BLaER1 (cell line): ENCODE measurements at regions not wholly inside any gene's neighbourhood (a gene's known extent, or its start where the extent isn't known, plus 50 kb on each side); places are given as distances from the start of the nearest gene placed in this dataset.
"Not testable (repeated sequence)": the region's sequence is repeated elsewhere in the genome, so short reads cannot be mapped to it uniquely, and the experiment has no call there.

Experiments used
- H3K27ac ChIP-seq: shearing (Covaris generic); formaldehyde crosslinking; 2 replicates; pipeline ENCODE4 v1.8.1; 2022
- H3K27me3 ChIP-seq: shearing (Covaris generic); formaldehyde crosslinking; 2 replicates; pipeline ENCODE4 v1.8.1; 2022
- H3K36me3 ChIP-seq: shearing (Covaris generic); formaldehyde crosslinking; 2 replicates; pipeline ENCODE4 v1.8.1; 2022
- H3K4me1 ChIP-seq: shearing (Covaris generic); formaldehyde crosslinking; 2 replicates; pipeline ENCODE4 v1.8.1; 2022
- H3K4me2 ChIP-seq: shearing (Covaris generic); formaldehyde crosslinking; 2 replicates; pipeline ENCODE4 v1.8.1; 2022
- H3K4me3 ChIP-seq: shearing (Covaris generic); formaldehyde crosslinking; 2 replicates; pipeline ENCODE4 v1.8.1; 2022
- H3K9ac ChIP-seq: shearing (Covaris generic); formaldehyde crosslinking; 2 replicates; pipeline ENCODE4 v1.8.1; 2022
- H3K9me3 ChIP-seq: shearing (Covaris generic); formaldehyde crosslinking; 2 replicates; pipeline ENCODE4 v1.8.1; 2022
- H4K20me1 ChIP-seq: shearing (Covaris generic); formaldehyde crosslinking; 2 replicates; pipeline ENCODE4 v1.8.1; 2022
- Cebpa-rat ChIP-seq: shearing (Covaris generic); IDR thresholded peaks from 2 replicates; pipeline ENCODE4 v1.8.1; 2022

- not testable (repeated sequence) for H3K36me3 ChIP-seq, H3K4me3 ChIP-seq, H3K9ac ChIP-seq, H4K20me1 ChIP-seq, H3K27ac ChIP-seq, H3K4me1 ChIP-seq, H3K4me2 ChIP-seq, H3K27me3 ChIP-seq, H3K9me3 ChIP-seq
These were observed 113.9 kb upstream of the ALDH3B2 start for GRCh38 chr11:67788341-67788695.

GRCh38 chr11:67787681-67788340 lies 113.4 kb upstream of the ALDH3B2 start:
- H3K36me3 ChIP-seq, H4K20me1 ChIP-seq, H3K27ac ChIP-seq, H3K27me3 ChIP-seq, H3K4me3 ChIP-seq, H3K9me3 ChIP-seq, H3K4me2 ChIP-seq, H3K9ac ChIP-seq, H3K4me1 ChIP-seq: not testable (repeated sequence)

- not testable (repeated sequence) for H3K27me3 ChIP-seq, H3K4me1 ChIP-seq, H3K27ac ChIP-seq, H3K36me3 ChIP-seq, H3K9ac ChIP-seq, H3K9me3 ChIP-seq, H4K20me1 ChIP-seq, H3K4me2 ChIP-seq, H3K4me3 ChIP-seq
These were observed 107.5 kb upstream of the ALDH3B2 start for GRCh38 chr11:67781967-67782366.

- not testable (repeated sequence) for H3K36me3 ChIP-seq, H3K27ac ChIP-seq, H3K27me3 ChIP-seq, H3K9me3 ChIP-seq, H3K4me1 ChIP-seq, H4K20me1 ChIP-seq, H3K4me3 ChIP-seq, H3K9ac ChIP-seq, H3K4me2 ChIP-seq
These were observed 107.1 kb upstream of the ALDH3B2 start for GRCh38 chr11:67781506-67781905.

GRCh38 chr11:67780056-67780455 lies 105.6 kb upstream of the ALDH3B2 start:
- Histone ChIP-seq H3K4me2 (no peak overlapping the region), H3K27ac (no peak overlapping the region), H3K4me1 (peaks cover 4% of the 10 kb centered on the region), H3K27me3 (no peaks in the 10 kb centered on the region), H3K9ac (no peak overlapping the region), H3K36me3 (no peaks in the 10 kb centered on the region), H3K9me3 (0 out of 2 replicates have a peak, but pooled peaks cover 7% of the 10 kb centered on the region), H4K20me1 (no peaks in the 10 kb centered on the region), H3K4me3 (no peak overlapping the region)
- TF ChIP-seq Cebpa-rat: peak; percentile 90

- H3K4me1 ChIP-seq: peaks cover 11% of the 10 kb centered on the region
- not testable (repeated sequence) for H3K4me2 ChIP-seq, H3K27me3 ChIP-seq, H4K20me1 ChIP-seq, H3K9ac ChIP-seq, H3K9me3 ChIP-seq, H3K4me3 ChIP-seq, H3K36me3 ChIP-seq, H3K27ac ChIP-seq
These were observed 104.9 kb upstream of the ALDH3B2 start for GRCh38 chr11:67779189-67779875.

- Histone ChIP-seq H4K20me1 (no peaks in the 10 kb centered on the region), H3K27ac (no peak overlapping the region), H3K9ac (no peak overlapping the region), H3K4me3 (no peak overlapping the region), H3K27me3 (no peaks in the 10 kb centered on the region), H3K4me2 (no peak overlapping the region), H3K36me3 (no peaks in the 10 kb centered on the region), H3K9me3 (0 out of 2 replicates have a peak, but pooled peaks cover 6% of the 10 kb centered on the region), H3K4me1 (peaks cover 23% of the 10 kb centered on the region)
- no peak for TF ChIP-seq Cebpa-rat
These were observed 102.6 kb upstream of the ALDH3B2 start for GRCh38 chr11:67776852-67777520.

- not testable (repeated sequence) for H3K27me3 ChIP-seq, H3K27ac ChIP-seq, H3K9ac ChIP-seq, H3K4me3 ChIP-seq, H3K9me3 ChIP-seq, H3K36me3 ChIP-seq, H4K20me1 ChIP-seq
- H3K4me1 ChIP-seq: peaks cover 23% of the 10 kb centered on the region
- peak overlapping the region; percentile 69 for H3K4me2 ChIP-seq
These were observed 99.8 kb upstream of the ALDH3B2 start for GRCh38 chr11:67774175-67774574.

GRCh38 chr11:67768001-67768730 lies 93.7 kb upstream of the ALDH3B2 start:
- H3K4me2 ChIP-seq, H3K27me3 ChIP-seq, H3K4me3 ChIP-seq, H4K20me1 ChIP-seq, H3K9me3 ChIP-seq, H3K9ac ChIP-seq, H3K36me3 ChIP-seq, H3K4me1 ChIP-seq, H3K27ac ChIP-seq: not testable (repeated sequence)

- not testable (repeated sequence) for H3K9me3 ChIP-seq, H3K4me1 ChIP-seq, H3K27me3 ChIP-seq, H3K27ac ChIP-seq, H3K4me3 ChIP-seq, H4K20me1 ChIP-seq, H3K36me3 ChIP-seq, H3K4me2 ChIP-seq, H3K9ac ChIP-seq
These were observed 86.8 kb upstream of the ALDH3B2 start for GRCh38 chr11:67761211-67761610.

- not testable (repeated sequence) for H3K27ac ChIP-seq, H3K9me3 ChIP-seq, H3K4me1 ChIP-seq, H3K4me3 ChIP-seq, H3K9ac ChIP-seq, H3K4me2 ChIP-seq, H3K27me3 ChIP-seq, H3K36me3 ChIP-seq, H4K20me1 ChIP-seq
These were observed 84.9 kb upstream of the ALDH3B2 start for GRCh38 chr11:67759321-67759720.

GRCh38 chr11:67758467-67758866 lies 84.0 kb upstream of the ALDH3B2 start:
- H3K4me1 ChIP-seq, H3K9me3 ChIP-seq, H4K20me1 ChIP-seq, H3K27ac ChIP-seq, H3K9ac ChIP-seq, H3K27me3 ChIP-seq, H3K4me2 ChIP-seq, H3K4me3 ChIP-seq, H3K36me3 ChIP-seq: not testable (repeated sequence)

GRCh38 chr11:67758009-67758408 lies 83.6 kb upstream of the ALDH3B2 start:
- not testable (repeated sequence) for H3K27ac ChIP-seq, H3K36me3 ChIP-seq, H3K4me2 ChIP-seq, H3K4me1 ChIP-seq, H4K20me1 ChIP-seq, H3K9me3 ChIP-seq, H3K4me3 ChIP-seq, H3K9ac ChIP-seq, H3K27me3 ChIP-seq

GRCh38 chr11:67753820-67754219 lies 79.4 kb upstream of the ALDH3B2 start:
- H4K20me1 ChIP-seq, H3K4me3 ChIP-seq, H3K4me1 ChIP-seq, H3K9ac ChIP-seq, H3K9me3 ChIP-seq, H3K27me3 ChIP-seq, H3K36me3 ChIP-seq, H3K27ac ChIP-seq, H3K4me2 ChIP-seq: not testable (repeated sequence)
